ENCODE measurements at regions not wholly inside any gene's neighbourhood (a gene's known extent, or its start where the extent isn't known, plus 50 kb on each side); places are given as distances from the start of the nearest gene placed in this dataset.
"Not testable (repeated sequence)": the region's sequence is repeated elsewhere in the genome, so short reads cannot be mapped to it uniquely, and the experiment has no call there.

DNA sequence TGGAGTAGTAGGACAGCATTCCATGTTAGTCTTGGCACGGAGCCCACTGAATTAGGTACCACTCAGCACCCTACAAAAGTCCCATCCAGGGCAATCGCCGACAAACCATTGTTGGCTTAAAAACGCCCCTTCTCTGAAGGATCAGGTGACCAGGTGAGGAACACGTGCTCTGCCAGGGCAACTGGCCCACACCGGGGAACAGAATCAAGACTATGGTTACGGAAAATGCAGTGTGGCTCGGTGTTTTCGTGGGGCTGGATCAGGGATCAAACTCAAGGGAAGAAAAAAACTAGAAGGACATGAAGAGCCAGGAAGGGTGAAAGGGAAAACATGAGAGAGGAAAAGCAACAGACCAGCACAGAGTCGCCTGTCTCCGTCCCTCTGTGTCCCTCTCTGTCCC is 177.8 kb upstream of the ARID1B start:
- DNase-seq, result peak; percentile 17

DNA sequence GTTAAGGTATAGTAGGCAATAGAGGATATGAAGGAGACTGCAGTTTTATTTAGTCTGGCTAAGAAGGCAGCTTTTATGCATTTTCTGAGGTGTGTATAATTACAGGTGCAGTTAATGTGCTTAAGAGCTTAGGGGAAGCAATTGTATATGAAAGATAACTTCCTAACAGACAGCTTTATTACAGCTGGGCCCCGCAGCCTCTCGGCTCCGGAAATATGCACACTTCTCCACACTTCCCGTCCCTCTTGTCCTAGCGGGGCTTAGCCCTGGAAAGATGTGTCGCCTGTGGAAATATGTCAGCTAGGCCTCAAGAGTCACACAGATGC is 178.4 kb upstream of the ARID1B start:
- peak; percentile 35 for DNase-seq

DNA sequence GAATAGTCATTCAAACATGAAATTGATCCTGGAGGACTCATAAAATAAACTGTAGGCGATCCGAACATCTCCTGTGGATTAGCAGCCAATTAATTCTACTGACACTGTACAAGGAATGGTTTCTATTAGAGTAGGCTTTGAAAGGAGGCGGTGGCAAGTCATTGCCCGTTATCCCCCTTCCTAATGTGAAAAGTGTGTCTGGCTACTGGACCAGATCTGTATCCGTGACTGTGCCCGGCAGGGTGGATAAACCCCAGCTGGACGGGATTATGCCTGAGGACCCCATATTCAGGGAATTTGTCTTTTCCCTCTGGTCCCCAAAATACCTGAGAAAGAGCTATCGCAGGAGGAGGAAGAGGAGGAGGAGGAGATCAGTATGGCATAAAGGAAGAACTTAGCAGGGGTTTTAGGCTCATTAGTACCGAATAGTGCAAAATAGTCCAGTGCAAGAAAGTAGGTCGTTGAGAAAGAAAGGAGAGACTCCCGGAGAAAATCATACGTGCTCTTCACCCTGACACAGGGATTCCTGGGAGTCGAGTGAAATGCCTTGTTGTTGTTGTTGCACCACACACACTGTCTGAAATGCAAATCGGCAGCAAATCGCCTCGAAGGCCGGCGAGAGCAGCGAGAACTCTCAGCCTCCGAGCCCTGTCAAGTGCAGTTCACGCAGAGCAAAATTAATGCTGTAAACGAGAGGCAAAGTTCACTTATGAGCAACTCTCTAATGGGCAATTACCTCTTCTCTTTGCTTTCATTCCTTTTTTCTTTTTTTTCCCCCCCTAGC is 178.9 kb upstream of the ARID1B start:
- DNase-seq, result no peak

DNA sequence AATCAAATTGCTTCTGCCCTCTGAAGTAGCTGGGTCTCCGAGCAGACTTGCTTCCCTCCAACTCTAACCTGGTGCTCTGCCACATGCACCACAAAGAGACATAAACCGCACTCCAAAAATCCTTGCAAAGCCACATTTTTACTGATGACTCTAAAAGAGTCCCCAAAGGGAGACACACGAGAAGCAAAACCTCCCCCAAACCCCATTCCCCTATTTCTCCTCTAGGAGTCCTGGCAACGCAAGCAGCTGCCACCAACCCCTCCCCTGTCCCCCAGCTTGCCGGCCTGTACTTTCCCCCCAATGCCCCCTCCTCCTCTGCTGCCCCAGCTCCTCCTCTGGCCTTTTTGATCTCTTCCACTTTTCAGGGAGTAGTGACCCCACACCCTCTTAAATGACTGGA is 180.1 kb upstream of the ARID1B start:
- no peak for DNase-seq

DNA sequence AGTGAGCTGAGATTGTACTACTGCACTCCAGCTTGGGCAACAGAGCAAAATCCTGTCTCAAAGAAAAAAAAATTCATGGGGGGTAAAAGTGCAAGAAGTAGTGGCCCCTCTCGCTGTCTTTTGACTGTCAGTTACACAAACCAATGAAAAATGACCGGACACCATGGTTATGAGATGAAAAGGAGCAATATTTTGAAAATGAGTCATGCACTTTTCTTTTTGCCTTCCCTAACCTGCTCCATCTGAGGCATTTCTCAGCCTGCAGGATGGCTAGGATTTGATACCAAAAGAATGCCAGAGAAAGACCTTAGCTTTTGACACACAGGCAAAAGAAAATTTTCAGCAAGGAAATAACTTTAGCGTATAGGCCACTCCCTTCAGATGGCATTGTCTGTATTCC is 181.7 kb upstream of the ARID1B start:
- no peak for DNase-seq

DNA sequence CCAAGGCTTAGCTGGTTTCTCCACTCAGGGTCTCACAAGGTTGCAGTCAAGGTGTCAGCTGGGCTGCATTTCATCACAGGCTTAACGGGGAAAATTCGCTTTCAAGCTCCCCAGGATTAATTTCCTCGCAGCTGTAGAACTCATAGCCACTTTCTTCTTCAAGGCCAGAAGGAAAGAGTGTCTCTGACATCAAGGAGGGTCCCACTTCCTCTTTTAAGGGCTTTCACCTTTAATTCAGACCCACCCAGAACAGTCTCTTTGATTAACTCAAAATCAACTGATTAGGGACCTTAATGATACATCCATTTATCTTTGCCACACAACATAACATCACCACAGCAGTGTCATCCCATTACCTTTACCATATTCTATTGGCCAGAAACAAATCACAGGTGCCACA is 183.3 kb upstream of the ARID1B start:
- no peak for DNase-seq

DNA sequence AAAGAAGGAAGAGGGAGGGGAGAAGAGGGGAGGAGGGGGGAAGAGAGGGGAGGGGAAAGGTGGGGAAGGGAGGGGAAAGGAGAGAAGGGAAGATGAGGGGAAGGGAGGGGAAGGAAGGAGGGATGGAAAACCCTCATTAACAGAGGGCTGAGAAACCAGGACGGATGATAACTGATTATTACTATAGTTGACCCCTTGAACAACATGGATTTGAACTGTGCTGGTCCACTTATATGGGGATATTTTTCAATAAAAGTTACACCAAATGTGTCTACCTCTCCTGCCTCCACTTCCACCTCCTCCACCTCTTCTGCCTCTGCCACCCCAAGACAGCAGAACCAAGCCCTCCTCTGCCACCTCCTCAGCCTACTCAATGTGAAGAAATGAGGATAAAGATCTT is 184.1 kb upstream of the ARID1B start:
- no peak for DNase-seq

DNA sequence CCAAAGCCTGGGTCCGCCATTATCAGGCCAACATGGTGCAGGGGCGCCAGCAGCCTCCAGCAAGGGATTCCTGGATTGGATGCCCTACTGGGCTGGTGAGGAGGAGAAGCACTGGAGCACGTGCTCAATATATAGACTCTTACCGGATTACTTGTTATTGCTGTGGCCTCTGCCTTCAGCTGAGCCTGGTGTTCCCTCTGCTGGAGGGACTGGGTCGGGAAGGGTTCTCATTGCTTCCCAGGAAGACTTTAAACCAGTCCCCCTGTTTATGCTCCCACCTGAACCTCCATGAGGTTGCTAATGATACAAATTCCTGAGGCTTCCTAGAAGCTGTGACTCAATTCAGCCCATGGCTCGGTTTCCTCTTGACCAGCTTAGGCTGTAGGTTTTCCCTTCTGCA is 186.7 kb upstream of the ARID1B start:
- DNase-seq, result no peak

DNA sequence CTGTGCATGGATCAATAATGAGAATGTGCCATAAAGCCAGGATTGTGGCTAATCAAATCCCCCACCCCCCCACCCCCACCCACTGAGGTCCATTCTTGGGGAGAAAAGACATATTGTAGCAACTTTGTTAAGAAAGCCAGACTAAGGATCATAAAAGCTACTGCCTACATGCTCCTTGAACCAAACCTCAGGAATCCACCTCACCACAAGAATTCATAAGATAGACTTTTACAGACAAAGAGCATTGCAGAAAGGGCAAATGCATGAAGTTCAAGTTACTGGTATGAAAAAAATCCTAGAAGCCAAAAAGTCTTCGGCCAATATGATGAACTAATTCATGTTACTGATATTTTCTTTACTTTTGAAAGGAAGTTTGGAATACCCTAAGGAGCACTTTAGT is 187.9 kb upstream of the ARID1B start:
- DNase-seq, result no peak

DNA sequence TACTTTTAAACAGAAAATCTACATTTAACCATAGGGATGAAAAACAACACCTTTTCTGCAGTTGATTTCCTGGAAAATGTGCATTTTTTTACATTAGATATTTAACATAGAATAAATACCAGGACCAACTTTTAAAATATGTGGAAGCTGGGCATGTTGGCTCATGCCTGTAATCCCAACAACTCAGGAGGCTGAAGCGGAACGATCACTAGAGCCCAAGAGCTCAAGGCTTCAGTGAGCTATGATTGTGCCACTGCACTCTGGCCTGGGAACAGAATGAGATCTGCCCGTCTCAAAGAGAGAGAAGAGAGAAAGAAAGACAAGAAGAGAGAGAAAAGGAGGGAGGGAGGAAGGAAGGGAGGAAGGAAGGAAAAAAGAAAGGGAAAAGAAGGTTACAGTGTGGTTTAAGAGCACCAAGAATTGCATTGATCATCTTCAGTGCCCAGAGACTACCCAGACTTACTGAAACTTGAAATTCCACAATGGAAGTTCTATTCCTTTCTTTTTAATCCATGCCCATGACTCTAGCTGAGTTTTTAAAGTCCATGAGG is 189.4 kb upstream of the ARID1B start:
- no peak for DNase-seq

DNA sequence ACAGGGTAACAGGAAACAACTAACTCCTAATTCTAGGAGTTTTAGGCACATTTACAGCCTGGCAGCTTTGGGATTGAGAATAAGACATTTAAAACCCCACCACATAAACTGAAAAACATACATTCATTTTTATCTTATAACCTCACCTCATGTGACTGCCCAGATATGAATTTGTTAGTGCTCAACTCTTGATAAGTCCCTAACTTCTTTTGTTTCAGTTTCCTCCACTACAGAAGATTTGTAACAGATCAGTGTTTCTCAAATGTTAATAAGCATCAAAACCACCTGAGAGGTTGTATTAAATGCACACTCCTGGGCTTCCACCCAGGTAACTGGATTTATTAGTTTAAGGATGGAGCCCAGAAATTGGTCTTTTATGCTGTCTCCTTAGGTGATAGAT is 190.1 kb upstream of the ARID1B start:
- DNase-seq, result no peak

DNA sequence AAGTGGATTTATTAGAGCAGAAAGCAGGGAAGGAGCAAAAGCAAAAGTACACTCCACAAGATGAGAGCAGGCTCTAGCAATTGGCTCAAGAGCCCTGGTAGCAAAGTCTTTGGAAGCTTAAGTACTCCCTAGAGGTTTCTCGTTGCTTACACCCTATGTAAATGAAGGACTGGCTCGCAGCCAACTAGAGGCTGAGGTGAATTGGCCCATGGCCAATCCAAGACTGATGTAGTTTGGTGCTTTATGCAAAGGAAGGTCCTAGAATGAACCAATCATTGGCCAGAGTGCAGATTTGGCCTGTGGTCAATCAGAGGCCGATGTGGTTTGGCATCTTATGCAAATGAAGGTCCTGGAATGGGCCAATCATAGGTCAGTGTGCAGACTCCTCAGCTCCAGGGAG is 191.3 kb upstream of the ARID1B start:
- DNase-seq, result peak; percentile 88

DNA sequence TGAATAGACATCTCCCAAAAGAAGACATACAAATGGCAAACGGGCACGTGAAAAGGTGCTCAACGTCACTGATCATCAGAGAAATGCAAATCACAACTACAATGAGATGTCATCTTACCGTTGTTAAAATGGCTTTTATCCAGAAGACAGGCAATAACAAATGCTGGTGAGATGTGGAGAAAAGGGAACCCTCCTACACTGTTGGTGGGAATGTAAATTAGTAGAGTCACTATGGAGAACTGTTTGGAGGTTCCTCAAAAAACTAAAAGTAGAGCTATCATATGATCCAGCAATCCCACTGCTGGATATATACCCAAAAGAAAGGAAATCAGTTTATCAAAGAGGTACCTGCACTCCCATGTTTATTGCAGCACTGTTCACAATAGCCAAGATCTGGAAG is 193.1 kb upstream of the ARID1B start:
- not testable (repeated sequence) for DNase-seq

DNA sequence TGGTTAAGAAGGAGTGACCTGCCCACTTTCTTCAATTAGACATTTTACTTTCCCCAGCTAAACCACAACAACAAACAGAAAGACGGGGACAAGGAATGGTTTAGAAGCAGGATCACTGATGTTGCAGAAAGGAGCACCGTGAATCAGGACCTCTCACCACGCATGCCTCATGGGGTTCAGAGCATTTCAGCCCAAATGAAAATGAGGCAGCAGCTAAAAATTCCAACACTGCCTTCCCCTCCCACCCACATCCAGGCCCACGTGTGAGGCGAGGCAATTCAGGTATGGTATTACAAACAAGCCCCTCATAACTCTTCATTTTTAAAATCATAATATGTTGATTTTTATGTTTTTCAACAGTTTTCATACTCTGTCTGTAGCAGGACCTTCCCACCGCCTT is 194.1 kb upstream of the ARID1B start:
- DNase-seq, result no peak

DNA sequence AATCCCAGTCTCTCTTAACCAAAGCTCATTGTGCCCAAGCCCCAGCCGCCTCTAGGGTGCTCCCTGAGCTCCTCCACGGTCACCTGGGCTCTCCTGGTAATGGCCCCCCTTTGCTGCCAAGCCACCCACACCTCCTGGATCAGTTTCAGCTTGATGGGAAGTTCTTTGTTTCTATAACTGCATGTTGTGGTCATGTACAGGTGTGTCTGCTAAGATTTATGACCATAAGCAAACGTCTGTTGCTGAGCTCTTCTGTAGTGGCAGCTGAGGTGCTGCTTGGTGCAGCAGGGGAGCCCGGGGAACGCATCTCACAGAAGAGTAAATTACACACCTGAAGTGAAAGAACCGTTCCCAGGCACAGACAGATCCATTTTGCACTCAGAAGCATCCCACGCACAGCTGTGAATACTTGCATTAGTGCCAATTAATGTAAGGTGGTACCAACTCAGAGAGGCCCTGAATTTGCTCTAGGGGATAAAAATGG is 194.6 kb upstream of the ARID1B start:
- peak; percentile 98 for DNase-seq

DNA sequence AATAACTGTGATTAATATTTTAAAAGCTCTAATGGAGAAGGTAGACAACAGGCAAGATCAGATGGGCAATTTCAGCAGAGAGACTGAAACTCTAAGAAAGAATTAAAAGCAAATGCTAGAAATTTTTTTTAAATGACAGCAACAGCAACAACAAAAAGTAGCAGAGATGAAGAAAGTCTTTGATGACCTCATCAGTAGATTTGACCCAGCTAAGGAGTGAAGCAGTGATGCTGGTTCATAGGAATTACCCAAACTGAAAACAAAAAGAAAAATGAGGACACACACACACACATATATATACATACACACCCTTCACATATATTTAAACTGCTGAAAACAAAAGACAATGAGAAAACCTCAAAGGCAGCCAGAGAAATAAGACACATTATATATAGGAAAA is 197.6 kb upstream of the ARID1B start:
- DNase-seq, result no peak

DNA sequence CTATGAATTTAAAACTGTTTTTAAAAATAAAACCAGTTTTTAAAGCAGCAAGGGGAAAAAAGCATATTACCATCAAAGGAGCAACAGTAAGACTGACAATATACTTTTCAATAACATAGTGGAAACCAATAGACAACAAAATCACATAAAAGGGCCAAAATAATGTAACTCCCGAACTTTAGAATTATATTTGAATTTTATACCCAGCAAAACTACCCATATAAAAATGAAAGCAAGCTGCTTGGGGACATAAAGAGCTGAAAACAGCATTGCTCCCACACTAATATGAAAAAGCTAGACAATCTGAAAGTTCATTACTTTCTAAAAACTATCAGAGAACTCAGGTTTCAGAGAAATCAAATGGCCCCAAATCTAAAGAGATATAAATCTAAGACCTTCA is 199.4 kb upstream of the ARID1B start:
- no peak for DNase-seq

DNA sequence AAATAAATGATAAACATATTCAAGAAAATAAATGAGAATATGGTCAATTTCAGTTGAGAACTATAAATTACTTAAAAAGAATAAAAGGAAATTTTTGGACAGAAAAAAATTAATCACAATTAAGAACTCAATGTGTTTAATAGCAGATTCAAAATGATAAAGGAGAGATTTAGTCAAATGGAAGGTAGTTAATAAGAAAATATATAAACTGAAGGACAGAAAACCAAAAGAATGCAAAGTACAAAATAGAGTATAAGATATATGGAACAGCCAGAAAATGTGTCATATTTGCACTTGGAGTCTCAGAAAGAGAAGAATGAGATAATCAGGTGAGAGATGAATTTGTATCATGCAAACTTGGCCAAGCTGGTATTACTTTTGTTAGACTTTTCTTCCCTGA is 201.8 kb upstream of the ARID1B start:
- DNase-seq, result no peak

DNA sequence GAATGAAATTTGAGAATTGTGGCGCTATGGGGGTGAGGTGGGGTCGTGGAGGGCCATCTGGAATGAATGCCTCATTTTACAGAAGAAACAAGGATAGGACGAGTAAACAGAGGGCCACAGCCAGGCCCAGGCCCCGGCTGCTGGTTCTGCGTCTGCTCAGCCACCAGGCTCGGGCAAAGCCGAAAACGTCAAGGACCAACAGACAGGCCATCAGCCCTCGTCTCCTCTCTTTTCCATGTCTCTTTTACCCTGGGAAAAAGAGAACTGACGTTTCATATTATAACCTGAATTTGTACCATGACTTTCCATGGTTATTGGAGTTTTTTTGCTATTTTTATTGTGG is 212.4 kb upstream of the ARID1B start:
- no peak for DNase-seq

DNA sequence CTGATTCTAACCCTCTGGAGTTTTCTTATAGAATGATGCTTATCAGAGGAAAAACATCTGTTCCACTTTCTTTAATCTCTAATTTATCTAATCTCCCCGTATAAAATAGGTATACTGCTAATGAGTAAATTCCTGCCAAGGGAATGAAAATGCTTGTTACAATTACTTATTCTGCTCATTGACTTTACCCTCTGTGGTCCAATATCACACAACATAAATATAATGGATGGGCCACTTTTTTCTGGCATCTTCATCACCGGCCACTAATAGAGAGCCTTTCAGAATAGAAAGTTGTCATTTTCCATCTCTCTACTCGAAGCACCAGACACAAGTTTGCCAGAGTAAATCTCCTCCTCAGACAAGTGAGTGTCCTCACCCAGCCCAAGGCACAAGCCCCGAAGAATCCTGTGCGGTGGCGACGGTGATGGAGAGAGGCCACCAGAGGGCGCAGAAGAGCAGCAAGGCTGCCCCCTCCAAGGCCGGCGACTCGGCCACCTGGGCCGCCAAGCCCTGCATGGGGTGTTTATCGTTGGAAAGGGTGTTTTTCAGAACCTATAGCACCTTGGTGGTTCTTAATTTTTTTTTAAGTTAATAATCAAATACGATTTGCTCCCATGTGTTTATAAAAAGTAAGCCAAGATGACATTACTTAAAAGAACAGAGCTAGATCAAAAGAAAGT is 212.9 kb upstream of the ARID1B start:
- DNase-seq, result peak; percentile 72

DNA sequence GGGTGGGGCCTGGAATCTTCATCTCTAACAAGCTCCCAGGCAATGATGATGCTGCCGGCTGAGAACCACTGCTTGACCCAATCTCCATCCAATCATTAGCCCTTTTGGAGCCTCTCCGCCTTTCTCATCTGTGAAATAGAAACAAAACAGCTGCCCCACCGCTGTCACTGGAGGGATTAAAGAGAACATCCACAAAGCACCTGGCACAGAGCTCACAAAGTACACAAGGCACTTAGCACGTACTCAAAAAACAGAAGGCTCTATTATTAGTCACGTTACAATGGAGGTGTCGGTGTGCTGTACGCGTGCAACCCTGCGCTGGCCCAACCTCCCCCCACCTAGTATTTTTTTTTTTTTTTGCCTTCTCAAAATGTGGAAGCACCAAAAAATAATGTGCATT is 213.5 kb upstream of the ARID1B start:
- DNase-seq, result peak; percentile 99

DNA sequence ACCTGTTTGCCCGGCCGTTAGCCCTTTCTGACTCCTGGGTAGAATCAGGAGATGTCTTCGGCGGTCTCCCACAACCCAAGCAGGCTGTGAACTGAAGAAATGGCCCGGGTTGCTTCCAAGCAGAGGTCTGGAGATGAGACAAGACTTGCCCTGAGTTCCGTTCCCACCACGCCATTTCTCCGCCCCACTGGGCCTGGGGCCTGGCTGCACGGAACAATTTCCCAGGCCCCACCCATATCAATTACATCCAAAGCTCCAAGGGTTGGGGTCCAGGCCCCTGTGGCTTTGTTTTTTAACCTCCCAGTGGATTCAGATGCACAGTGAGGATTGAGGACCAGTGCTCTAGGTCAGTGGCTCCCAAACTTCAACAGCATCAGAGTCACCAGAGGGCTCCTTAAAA is 214.5 kb upstream of the ARID1B start:
- no peak for DNase-seq

DNA sequence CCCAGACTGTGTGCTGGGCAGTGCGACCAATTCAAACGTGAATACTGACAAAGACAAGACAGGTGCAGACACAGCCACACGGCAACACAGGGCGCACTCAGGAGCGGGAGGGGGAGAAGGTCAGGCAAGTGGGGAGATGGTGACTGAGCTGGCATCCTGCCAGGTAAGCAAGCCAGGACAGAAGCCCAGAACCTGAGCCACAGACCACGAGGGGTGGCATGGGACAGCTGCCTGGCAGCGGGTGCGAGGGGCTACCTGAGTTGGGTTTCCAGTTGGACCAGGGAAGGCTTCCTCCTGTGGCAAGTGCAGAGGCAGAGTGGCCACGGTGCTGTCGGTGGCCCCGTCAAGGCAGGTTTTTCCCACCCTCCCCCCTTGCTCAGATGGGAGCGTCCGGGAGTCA is 215.2 kb upstream of the ARID1B start:
- no peak for DNase-seq

DNA sequence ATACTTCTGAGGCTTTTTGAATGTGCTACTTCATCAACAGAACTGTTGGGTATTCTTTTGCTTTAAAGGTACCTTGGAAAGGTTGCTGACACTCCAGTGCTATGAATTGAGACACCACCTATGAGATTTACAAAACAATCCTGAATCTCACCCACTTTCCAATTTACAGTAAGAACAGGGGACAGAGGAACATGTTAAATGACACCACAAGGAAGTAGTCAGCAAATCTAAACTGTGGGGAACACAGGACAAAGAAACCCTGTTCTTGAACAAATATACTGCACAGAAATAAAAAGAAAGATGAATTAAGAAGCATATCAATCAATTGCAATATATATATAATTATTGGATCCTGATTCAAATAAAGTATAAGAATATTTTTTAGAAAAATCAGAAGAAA is 216.7 kb upstream of the ARID1B start:
- no peak for DNase-seq

Measured in NCI-H1105 (cell line).